K562 (cell line): ENCODE measurements at regions not wholly inside any gene's neighbourhood (a gene's known extent, or its start where the extent isn't known, plus 50 kb on each side); places are given as distances from the start of the nearest gene placed in this dataset.

ENCODE experiments used
- ATAC-seq: fragments of 200-7000 bp; cut with Tn5 transposase; 3 replicates; pipeline ENCODE4 v1.9.1; 2020; ENCODE audit warnings: moderate library complexity
- BruUV-seq: library from RNA; stranded (reverse); fragments of 400-500 nt; replicated peaks from 2 replicates; lab custom pipeline; 2021; lab: Mats Ljungman, UMichigan
- CTCF ChIA-PET: fragments of 300-600 bp; formaldehyde crosslinking; extraction: SDS; loops from one replicate; lab custom pipeline; 2021; ENCODE audit warnings: low intra/inter-chr PET ratio; lab: Yijun Ruan, JAX
- POLR2A ChIA-PET: fragments of 300-600, 350-650 bp; sonication (Branson Sonifier 250); formaldehyde crosslinking; extraction: SDS; loops from one replicate; lab custom pipeline; 2021; ENCODE audit warnings: antibody characterized with exemption, inconsistent platforms; lab: Yijun Ruan, JAX
- DNase-seq, 4 experiments: peaks; one replicate each; pipeline versions ENCODE4 v3.0.0 to v3.0.0-alpha.2; 2011 to 2018; ENCODE audit warnings: low spot score in 3 of 4, mixed read lengths in 3 of 4; ENCODE audit errors: extremely low read depth in 1 of 4
- FAIRE-seq: peaks from 2 replicates; lab custom pipeline; 2011; peaks lifted over from hg19 to GRCh38; lab: Jason Lieb, UNC
- H2AFZ ChIP-seq: 2 replicates; pipeline ENCODE4 v1.6.0; 2011; ENCODE audit warnings: low read depth, low read length, control low read depth, inconsistent platforms
- H3K27ac ChIP-seq: fragments of 200-600 bp; 3 replicates; pipeline ENCODE4 v1.8.0; 2011; ENCODE audit warnings: low read depth, mild to moderate bottlenecking, control low read depth, inconsistent platforms, low read length, moderate library complexity, mixed read lengths; ENCODE audit errors: extremely low read depth
- H3K27me3 ChIP-seq, 2 experiments: fragments of 300-600 bp in 1 of 2; 2 replicates in 1 of 2; 3 replicates in 1 of 2; pipeline versions ENCODE4 v1.6.0 to v1.8.0; 2011; ENCODE audit warnings: inconsistent platforms in 2 of 2, low read length in 2 of 2, mild to moderate bottlenecking in 1 of 2, mixed read lengths in 1 of 2, moderate library complexity in 1 of 2; ENCODE audit not compliant: control insufficient read depth in 2 of 2, insufficient read depth in 2 of 2
- H3K36me3 ChIP-seq: fragments of 300-600 bp; 3 replicates; pipeline ENCODE4 v1.8.0; 2011; ENCODE audit warnings: mild to moderate bottlenecking, low read length, inconsistent platforms; ENCODE audit not compliant: control insufficient read depth, insufficient read depth
- H3K4me1 ChIP-seq, 2 experiments: fragments of 200-600 bp in 1 of 2; replicated peaks in 1 of 2; 2 replicates in 1 of 2; 3 replicates in 1 of 2; pipeline versions ENCODE4 v1.5.1 to v1.8.0; 2011; ENCODE audit warnings: inconsistent platforms in 2 of 2, low read length in 2 of 2, mild to moderate bottlenecking in 1 of 2, mixed read lengths in 1 of 2, moderate library complexity in 1 of 2; ENCODE audit not compliant: control insufficient read depth in 2 of 2, insufficient read depth in 2 of 2
- H3K4me2 ChIP-seq: 2 replicates; pipeline ENCODE4 v1.6.1; 2011; ENCODE audit warnings: low read length, control low read depth, inconsistent platforms, mixed read lengths; ENCODE audit not compliant: insufficient read depth
- H3K4me3 ChIP-seq: fragments of 200-600 bp; sonication (generic), shearing (Covaris generic); 2 replicates; pipeline ENCODE4 v1.5.1; 2016; ENCODE audit warnings: control low read depth, inconsistent platforms
- H3K79me2 ChIP-seq: fragments of 200-600 bp; 3 replicates; pipeline ENCODE4 v1.8.0; 2011; ENCODE audit warnings: low read length, inconsistent platforms; ENCODE audit not compliant: control insufficient read depth, insufficient read depth
- H3K9ac ChIP-seq, 2 experiments: 2 replicates each; pipeline versions ENCODE4 v1.6.0 to v1.6.1; 2011; ENCODE audit warnings: low read depth in 2 of 2, low read length in 2 of 2, control low read depth in 1 of 2, inconsistent platforms in 1 of 2, mild to moderate bottlenecking in 1 of 2, mixed read lengths in 1 of 2; ENCODE audit not compliant: insufficient read depth in 1 of 2
- H3K9me1 ChIP-seq: one replicate; pipeline ENCODE4 v1.6.0; 2011; ENCODE audit warnings: inconsistent platforms, mild to moderate bottlenecking, low read length, moderate library complexity; ENCODE audit not compliant: control insufficient read depth, insufficient read depth
- H3K9me3 ChIP-seq: replicated peaks from 2 replicates; pipeline ENCODE4 v1.5.1; 2011; ENCODE audit warnings: low read depth, low read length, inconsistent platforms; ENCODE audit not compliant: control insufficient read depth, insufficient read depth
- H4K20me1 ChIP-seq: replicated peaks from 2 replicates; pipeline ENCODE4 v1.6.1; 2011; ENCODE audit warnings: low read length, inconsistent platforms, mixed read lengths; ENCODE audit not compliant: control insufficient read depth, insufficient read depth
- BMI1 ChIP-seq: fragments of 150-350 bp; IDR thresholded peaks from 2 replicates; pipeline ENCODE4 v1.6.1; 2014; ENCODE audit warnings: low read length
- CCNT2 ChIP-seq: IDR thresholded peaks from 2 replicates; pipeline ENCODE4 v1.6.1; 2011; ENCODE audit warnings: borderline replicate concordance, low read depth, mild to moderate bottlenecking, moderate library complexity, mixed read lengths, low read length; ENCODE audit not compliant: insufficient read length; ENCODE audit errors: extremely low read depth
- KLF10 ChIP-seq: fragments of 250-450 bp; sonication (Bioruptor Pico); IDR thresholded peaks from 2 replicates; pipeline ENCODE4 v1.6.1; 2021; ENCODE audit warnings: matching md5 sums
- POLR2H ChIP-seq: IDR thresholded peaks from 2 replicates; pipeline ENCODE4 v1.6.1; 2016; ENCODE audit warnings: missing genetic modification characterization, low read depth, mild to moderate bottlenecking, control low read depth, missing compliant biosample characterization, moderate library complexity
- SMAD2 ChIP-seq: fragments of 150-350 bp; IDR thresholded peaks from 2 replicates; pipeline ENCODE4 v1.6.1; 2014; ENCODE audit warnings: low read depth, mild to moderate bottlenecking, low read length
- SP1 ChIP-seq: sonication (generic); formaldehyde crosslinking; IDR thresholded peaks from 2 replicates; pipeline ENCODE4 v1.8.1; 2022; ENCODE audit warnings: mild to moderate bottlenecking, missing genetic modification reagents
- ZNF274 ChIP-seq: IDR thresholded peaks from 2 replicates; pipeline ENCODE4 v1.6.1; 2011; ENCODE audit warnings: low read depth, mild to moderate bottlenecking, low read length, moderate library complexity, borderline replicate concordance
- ZNF717 ChIP-seq: fragments of 250-450 bp; sonication (Bioruptor Pico); IDR thresholded peaks from 2 replicates; pipeline ENCODE4 v1.5.0; 2021
- WGBS: fragments of 100-300 bp; shearing (Covaris generic); methylation state at CpG from one replicate; pipeline ENCODE4 v1.1.6; 2016; ENCODE audit warnings: low coverage, mixed read lengths; ENCODE audit not compliant: insufficient coverage; ENCODE audit errors: missing lambda C conversion rate; 5-methylcytosine and 5-hydroxymethylcytosine counted together
- in situ Hi-C: fragments of 300-500 bp; cut with MboI; formaldehyde crosslinking; loops from 4 replicates; pipeline ENCODE4 v1.15.0; 2018; ENCODE audit warnings: inconsistent platforms, mixed read lengths
- intact Hi-C: fragments of 100-400 bp; cut with micrococcal nuclease; formaldehyde crosslinking; loops from 2 replicates; pipeline ENCODE4 v1.14.2; 2022
- TF ChIP-seq, protein P1 (sequence below), 3 experiments: IDR thresholded peaks in 2 of 3; conservative IDR thresholded peaks in 1 of 3; 2 replicates each; pipeline ENCODE4 v1.5.1; 2011 to 2012; ENCODE audit warnings: low read length in 3 of 3, mild to moderate bottlenecking in 3 of 3, control low read depth in 2 of 3, improper control_type of control experiment in 1 of 3, inconsistent platforms in 1 of 3, low read depth in 1 of 3, mixed read lengths in 1 of 3, moderate library complexity in 1 of 3; ENCODE audit not compliant: insufficient read depth in 2 of 3
- TF ChIP-seq, protein P2 (sequence below): fragments of 250-450 bp; sonication (Bioruptor Pico); IDR thresholded peaks from 2 replicates; pipeline ENCODE4 v1.4.0; 2020; ENCODE audit warnings: mild to moderate bottlenecking, moderate library complexity
- TF ChIP-seq, protein P3 (sequence below): sonication (generic); formaldehyde crosslinking; IDR thresholded peaks from 2 replicates; pipeline ENCODE4 v1.5.0; 2020; ENCODE audit warnings: missing genetic modification reagents

DNA sequence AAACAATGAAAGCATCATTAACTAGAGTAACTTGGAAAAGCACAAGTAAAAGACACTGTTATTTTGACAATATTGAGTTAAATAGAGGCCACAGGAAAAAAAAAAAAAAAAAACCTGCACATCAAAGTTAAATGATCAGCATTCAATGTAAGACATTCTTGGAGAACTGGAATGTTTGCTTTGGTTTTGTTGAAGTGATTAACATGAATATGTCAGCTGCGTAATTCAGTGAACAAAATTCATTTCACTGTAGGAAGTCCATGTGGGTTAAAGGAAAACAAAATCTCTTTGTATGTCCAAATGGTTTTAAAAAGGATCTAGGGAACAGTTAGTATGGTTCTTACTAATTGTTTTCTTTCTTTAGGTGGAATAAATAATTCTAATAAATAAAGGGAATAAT, 252.8 kb upstream of the CNTN6 start:
- Histone ChIP-seq H3K4me3 (no peak overlapping the region), H2AFZ (no peak overlapping the region), H3K27me3 (no peaks in the 10 kb centered on the region), H3K79me2 (no peaks in the 10 kb centered on the region), H3K9me1 (no peaks in the 10 kb centered on the region), H3K9ac (no peak overlapping the region), H3K36me3 (no peaks in the 10 kb centered on the region), H4K20me1 (no peaks in the 10 kb centered on the region), H3K4me2 (no peak overlapping the region), H3K27ac (no peak overlapping the region), H3K4me1 (no peaks in the 10 kb centered on the region), H3K9me3 (no peaks in the 10 kb centered on the region; the same call in 1 of the 2 replicates)
- ATAC-seq (no peak), DNase-seq (no peak), FAIRE-seq (no peak)
- ChIA-PET CTCF (no interaction called here), POLR2A (no interaction called here)
- intact Hi-C loops = no loop called here
- in situ Hi-C loops = no loop called here
- 0% methylated on average over 1 of the region's 1 CpG for WGBS
- BruUV-seq = no TSS peak
- TF ChIP-seq SMAD2 (no peak), SP1 (CRISPR knock-in tag) (no peak), BMI1 (no peak), KLF10 (CRISPR knock-in tag) (no peak), POLR2H (tag) (no peak), ZNF717 (CRISPR knock-in tag) (no peak), ZNF274 (no peak), CCNT2 (no peak)
- TF ChIP-seq, protein P1, sequence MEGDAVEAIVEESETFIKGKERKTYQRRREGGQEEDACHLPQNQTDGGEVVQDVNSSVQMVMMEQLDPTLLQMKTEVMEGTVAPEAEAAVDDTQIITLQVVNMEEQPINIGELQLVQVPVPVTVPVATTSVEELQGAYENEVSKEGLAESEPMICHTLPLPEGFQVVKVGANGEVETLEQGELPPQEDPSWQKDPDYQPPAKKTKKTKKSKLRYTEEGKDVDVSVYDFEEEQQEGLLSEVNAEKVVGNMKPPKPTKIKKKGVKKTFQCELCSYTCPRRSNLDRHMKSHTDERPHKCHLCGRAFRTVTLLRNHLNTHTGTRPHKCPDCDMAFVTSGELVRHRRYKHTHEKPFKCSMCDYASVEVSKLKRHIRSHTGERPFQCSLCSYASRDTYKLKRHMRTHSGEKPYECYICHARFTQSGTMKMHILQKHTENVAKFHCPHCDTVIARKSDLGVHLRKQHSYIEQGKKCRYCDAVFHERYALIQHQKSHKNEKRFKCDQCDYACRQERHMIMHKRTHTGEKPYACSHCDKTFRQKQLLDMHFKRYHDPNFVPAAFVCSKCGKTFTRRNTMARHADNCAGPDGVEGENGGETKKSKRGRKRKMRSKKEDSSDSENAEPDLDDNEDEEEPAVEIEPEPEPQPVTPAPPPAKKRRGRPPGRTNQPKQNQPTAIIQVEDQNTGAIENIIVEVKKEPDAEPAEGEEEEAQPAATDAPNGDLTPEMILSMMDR (IDR thresholded peaks at IDR 0.05 in 2 of 3, conservative IDR thresholded peaks at IDR 0.05 in 1 of 3; ENCODE audit: insufficient read depth in 2 of 3, low read depth in 1 of 3, low read length in 3 of 3) = no peak
- TF ChIP-seq, protein P2, sequence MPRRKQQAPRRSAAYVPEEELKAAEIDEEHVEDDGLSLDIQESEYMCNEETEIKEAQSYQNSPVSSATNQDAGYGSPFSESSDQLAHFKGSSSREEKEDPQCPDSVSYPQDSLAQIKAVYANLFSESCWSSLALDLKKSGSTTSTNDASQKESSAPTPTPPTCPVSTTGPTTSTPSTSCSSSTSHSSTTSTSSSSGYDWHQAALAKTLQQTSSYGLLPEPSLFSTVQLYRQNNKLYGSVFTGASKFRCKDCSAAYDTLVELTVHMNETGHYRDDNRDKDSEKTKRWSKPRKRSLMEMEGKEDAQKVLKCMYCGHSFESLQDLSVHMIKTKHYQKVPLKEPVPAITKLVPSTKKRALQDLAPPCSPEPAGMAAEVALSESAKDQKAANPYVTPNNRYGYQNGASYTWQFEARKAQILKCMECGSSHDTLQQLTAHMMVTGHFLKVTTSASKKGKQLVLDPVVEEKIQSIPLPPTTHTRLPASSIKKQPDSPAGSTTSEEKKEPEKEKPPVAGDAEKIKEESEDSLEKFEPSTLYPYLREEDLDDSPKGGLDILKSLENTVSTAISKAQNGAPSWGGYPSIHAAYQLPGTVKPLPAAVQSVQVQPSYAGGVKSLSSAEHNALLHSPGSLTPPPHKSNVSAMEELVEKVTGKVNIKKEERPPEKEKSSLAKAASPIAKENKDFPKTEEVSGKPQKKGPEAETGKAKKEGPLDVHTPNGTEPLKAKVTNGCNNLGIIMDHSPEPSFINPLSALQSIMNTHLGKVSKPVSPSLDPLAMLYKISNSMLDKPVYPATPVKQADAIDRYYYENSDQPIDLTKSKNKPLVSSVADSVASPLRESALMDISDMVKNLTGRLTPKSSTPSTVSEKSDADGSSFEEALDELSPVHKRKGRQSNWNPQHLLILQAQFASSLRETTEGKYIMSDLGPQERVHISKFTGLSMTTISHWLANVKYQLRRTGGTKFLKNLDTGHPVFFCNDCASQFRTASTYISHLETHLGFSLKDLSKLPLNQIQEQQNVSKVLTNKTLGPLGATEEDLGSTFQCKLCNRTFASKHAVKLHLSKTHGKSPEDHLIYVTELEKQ (CRISPR knock-in tag) = no peak
- TF ChIP-seq, protein P3, sequence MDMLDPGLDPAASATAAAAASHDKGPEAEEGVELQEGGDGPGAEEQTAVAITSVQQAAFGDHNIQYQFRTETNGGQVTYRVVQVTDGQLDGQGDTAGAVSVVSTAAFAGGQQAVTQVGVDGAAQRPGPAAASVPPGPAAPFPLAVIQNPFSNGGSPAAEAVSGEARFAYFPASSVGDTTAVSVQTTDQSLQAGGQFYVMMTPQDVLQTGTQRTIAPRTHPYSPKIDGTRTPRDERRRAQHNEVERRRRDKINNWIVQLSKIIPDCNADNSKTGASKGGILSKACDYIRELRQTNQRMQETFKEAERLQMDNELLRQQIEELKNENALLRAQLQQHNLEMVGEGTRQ (CRISPR knock-in tag) = no peak
- TF ChIP-seq, all 486 proteins: peak for 0
